GM12865 (cell line): ENCODE measurements at regions not wholly inside any gene's neighbourhood (a gene's known extent, or its start where the extent isn't known, plus 50 kb on each side); places are given as distances from the start of the nearest gene placed in this dataset.

Experiments used
- DNase-seq: peaks from one replicate; pipeline ENCODE4 v3.0.0; 2010; ENCODE audit warnings: low read depth
- H3K4me3 ChIP-seq: 2 replicates; pipeline ENCODE4 v1.5.1; 2011; ENCODE audit warnings: mild to moderate bottlenecking, low read depth, low read length, control low read depth
- CTCF ChIP-seq: IDR thresholded peaks from 2 replicates; pipeline ENCODE4 v1.5.1; 2011; ENCODE audit warnings: low read length, control low read depth, low read depth, inconsistent platforms; ENCODE audit not compliant: insufficient read depth; ENCODE audit errors: missing control alignments

DNA sequence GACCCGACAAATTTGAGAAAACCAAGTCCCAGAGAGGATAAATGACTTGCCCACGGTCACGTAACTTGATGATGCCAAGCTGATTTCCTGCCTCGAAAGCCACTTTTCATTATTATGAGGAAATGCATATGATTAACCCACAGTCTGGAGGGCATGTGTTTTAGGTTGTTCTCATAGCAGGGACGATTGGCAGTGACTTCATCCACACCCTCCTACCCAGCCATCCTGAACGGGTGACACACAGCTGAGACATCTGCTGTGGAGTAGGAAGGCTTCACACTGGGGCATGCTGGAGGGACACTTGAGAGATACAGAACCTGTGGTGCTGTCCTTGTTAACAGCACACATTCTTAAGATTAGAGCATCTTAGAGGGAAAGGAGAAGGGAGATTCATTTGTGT, 65.4 kb upstream of the WDFY2 start:
- H3K4me3 ChIP-seq, result no peak overlapping the region
- no peak for DNase-seq
- TF ChIP-seq CTCF, result no peak

DNA sequence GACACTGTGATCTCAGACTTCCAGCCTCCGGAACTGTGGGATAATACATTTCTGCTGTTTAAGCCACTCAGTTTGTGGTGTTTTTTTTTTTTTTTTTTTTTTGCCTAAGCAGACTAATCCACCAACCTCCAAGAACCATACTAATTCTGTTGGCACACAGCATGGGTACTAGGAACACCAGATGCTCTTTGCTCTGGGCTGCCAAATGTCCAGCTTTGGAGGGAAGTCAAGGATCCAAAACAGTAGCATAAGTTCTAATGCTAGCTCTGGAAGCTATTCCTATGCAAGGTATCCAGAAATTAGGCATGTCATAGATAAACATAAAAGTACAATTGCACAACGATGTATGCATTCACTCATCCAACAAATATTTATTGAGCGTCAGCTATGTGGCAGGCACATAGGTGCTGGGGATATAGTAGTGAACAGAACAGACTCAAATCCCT, 64.5 kb upstream of the WDFY2 start:
- no peak for DNase-seq
- TF ChIP-seq CTCF, result no peak
- no peak overlapping the region for H3K4me3 ChIP-seq

DNA sequence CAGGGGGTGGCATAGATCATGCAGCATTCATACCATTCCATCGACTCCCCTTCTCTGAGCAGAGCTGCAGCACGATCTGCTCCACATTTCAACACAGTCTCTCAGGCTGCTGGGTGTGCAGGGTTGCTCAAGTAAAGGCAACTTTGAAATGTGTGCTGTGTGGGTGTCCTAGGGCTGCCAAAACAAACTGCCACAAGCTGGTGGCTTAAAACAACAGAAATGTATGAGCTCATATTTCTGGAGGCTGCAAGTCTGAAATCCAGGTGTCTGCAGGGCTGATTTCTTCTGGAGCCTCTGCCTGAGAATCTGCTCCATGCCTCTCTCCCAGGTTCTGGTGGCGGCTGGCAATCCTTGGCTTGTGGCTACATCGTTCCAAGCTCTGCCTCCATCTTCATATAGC, 63.7 kb upstream of the WDFY2 start:
- TF ChIP-seq CTCF, result no peak
- no peak for DNase-seq
- no peak overlapping the region for H3K4me3 ChIP-seq

GRCh38 chr13:51523082-51523518, 61.2 kb upstream of the WDFY2 start:
- no peak for DNase-seq
- TF ChIP-seq CTCF, result no peak
- H3K4me3 ChIP-seq, result no peak overlapping the region

- DNase-seq, result no peak
- no peak for TF ChIP-seq CTCF
- H3K4me3 ChIP-seq, result no peak overlapping the region
Measured at GRCh38 chr13:51524312-51524711, 60.0 kb upstream of the WDFY2 start.

DNA sequence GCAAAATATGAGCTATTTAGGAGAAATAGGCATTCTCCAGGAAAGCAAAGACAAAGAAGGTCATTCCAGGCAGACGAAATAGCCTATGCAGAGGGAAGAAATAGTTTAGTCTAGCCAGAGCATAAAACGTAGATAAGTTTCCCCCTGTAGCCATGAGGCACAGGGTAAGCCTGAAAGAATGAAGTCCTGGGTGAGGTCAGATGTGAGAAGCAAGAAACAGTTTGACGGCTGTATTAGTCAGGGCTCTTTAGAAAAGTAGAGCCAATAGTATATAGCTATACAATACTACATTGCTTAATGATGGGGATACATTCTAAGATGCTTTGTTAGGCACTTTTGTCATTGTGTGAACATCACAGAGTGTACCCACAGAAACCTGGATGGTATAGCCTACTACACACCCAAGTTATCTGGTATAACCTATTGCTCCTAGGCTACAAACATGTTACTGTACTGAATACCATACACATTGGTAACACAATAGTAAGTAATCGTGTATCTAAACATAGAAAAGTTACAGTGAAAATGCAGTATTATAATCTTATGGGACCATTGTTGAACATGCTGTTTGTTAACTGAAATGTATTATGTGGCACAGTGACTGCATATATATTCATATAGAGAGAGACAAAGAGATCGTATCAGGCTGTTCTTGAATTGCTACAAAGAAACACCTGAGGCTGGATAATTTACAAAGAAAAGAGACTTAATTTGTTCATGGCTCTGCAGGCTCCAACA, 59.3 kb upstream of the WDFY2 start:
- no peak overlapping the region for H3K4me3 ChIP-seq
- no peak for TF ChIP-seq CTCF
- no peak for DNase-seq
